Endothelial cell of hepatic sinusoid (primary cell): ENCODE measurements at regions not wholly inside any gene's neighbourhood (a gene's known extent, or its start where the extent isn't known, plus 50 kb on each side); places are given as distances from the start of the nearest gene placed in this dataset.
"Not testable (repeated sequence)": the region's sequence is repeated elsewhere in the genome, so short reads cannot be mapped to it uniquely, and the experiment has no call there.

Experiments used
- in situ Hi-C: cut with HindIII; loops from 2 replicates; pipeline ENCODE4 v1.10.0; 2017; ENCODE audit warnings: low sequenced_read_pairs

DNA sequence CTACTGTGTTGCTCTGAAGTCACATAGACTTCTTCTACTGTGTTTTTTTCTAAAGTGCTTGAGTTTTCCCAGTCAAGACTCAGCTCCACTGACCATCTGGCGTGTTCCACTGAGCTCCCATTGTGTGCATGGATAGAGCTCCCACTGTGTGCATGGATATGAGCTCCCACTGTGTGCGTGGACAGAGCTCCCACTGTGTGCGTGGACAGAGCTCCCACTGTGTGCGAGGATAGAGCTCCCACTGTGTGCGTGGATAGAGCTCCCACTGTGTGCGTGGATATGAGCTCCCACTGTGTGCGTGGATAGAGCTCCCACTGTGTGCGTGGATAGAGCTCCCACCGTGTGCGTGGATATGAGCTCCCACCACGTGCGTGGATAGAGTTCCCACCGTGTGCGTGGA is 148.3 kb upstream of the ALKAL2 start:
- in situ Hi-C loops: no loop called here

DNA sequence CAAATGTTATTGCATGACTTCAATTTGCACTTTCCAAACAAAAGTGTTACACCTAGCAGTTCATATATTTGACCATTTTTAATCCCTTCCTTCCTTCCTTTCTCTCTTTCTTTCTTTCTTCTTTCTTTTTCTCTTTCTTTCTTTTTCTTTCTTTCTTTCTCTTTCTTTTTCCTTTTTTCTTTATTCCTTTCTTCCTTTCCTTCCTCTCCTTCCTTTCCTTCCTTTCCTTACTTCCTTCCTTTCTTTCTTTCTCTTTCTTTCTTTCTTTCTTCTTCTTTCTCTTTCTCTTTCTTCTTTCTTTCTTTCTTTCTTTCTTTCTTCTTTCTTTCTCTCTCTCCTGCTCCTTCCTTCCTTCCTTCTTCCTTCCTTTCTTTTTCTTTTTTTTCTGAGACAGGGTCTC is 146.7 kb upstream of the ALKAL2 start:
- in situ Hi-C loops: no loop called here

DNA sequence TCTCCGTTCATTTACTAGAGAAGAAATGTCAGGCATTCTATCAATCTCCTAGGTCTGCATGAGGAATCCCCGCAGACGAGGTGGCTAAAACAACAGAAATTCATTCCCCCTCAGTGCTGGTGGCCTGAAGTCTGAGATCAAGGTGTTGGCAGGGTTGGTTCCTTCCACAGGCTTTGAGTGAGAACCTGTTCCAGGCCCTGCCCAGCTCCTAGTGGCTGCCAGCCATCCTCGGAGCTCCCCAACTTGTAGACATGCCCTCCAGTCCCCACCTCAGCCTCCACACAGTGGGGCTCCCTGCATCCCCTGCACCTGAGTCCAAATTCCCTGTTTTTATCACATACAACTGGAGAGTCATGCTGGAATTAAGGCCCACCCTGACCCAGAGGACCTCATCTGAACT is 145.3 kb upstream of the ALKAL2 start:
- in situ Hi-C loops: no loop called here

DNA sequence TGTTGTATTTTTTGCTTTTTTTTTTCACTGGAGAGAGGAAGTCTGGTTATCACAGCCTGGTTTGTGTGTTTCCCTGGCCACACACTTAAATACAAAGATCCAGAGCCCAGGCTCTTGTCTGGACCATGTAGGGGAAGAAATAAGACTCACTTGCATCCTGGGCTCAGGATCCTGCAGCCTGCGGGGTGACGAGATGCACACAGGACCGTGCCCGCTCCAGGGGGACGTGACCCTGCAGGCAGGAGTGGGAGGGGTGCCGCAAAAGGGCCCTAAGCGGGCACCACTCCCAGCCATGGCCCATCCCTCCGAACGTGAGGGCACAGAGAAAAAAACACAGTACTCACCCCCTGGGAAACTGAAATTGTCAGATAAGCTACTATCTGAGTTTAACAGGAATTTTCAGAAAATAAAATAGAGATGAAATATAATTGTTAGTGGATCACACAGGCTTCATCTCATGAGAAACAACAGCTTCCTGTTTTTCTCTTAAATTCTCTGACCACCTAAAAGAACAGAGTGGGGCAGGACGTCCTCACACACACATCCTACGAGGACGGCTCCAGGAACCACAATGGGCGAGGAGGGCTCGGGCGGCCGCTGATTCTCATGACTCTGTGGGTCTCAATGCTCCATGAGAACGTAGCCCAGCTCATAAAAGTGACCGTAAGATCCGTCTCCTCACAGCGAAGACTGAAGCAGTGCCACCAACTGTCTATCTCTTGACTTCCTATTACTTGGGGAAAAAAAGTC is 142.6 kb upstream of the ALKAL2 start:
- in situ Hi-C loops: no loop called here

DNA sequence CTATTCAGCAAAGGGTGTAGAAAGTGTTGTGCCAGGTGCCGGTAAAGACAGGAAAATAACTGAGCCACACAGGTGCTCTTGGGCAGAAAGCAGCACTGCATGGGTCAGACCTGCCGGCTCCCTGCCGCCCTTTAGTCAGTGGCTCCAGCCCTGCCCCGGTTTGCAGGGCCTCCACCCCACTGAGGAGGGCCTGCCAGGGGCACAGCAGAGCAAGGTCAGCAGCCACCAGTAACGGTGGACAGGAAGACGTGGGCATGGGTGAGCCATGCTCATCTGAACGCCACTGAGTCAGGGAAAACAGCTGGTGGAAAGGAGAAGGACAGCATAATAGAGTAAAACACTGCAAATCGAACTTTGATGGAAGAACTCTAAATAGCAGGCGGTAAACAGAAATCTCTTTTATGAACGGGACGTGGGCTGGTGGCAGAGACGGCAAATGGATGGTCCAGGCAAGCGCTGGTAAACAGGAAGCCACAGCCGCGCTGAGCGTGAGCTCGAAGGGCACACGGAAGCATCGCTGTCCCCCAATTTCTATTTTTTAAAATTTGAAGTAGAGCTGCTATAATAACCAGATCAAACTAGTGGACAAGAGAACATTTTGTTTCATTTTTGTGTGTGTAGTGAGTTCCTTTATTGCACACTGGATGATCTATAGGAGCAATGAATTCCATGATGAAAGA is 141.8 kb upstream of the ALKAL2 start:
- in situ Hi-C loops: no loop called here

DNA sequence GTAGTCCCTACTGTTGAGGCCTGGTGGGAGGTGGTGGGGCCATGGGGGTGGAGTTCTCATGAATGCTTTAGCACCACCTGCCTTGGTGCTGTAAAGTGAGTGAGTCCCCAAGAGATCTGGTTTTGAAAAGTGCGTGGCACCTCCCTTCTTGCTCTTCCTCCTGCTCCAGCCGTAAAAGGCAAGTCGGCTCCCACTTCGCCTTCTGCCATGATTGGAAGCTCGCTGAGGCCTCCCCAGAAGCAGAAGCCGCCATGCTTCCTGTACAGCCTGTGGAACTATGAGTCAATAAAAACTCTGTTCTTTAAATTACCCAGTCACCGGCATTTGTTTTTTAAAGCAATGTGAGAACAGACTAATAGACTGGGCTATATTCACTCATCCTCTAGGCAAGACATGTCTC is 141.3 kb upstream of the ALKAL2 start:
- in situ Hi-C loops: no loop called here

DNA sequence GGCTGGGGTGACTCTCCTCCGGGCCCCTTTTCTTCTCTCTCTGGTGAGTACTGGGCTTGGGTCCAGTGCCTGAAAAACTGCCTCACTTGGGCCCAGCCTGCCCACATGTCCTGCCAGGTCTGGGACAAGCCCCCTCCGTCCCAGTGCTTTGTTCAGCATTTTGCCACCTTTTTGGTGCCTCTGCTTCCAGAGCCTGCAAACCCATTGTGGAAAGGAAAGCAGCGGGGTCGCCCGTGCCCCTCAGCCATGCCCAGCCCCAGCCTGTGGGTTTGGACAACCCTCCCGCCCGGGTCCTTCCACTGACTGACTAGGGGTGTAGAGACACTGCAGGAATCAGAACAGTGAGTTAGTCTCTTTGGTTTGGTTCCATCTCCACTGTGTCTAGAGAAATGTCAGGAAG is 140.7 kb upstream of the ALKAL2 start:
- in situ Hi-C loops: no loop called here

DNA sequence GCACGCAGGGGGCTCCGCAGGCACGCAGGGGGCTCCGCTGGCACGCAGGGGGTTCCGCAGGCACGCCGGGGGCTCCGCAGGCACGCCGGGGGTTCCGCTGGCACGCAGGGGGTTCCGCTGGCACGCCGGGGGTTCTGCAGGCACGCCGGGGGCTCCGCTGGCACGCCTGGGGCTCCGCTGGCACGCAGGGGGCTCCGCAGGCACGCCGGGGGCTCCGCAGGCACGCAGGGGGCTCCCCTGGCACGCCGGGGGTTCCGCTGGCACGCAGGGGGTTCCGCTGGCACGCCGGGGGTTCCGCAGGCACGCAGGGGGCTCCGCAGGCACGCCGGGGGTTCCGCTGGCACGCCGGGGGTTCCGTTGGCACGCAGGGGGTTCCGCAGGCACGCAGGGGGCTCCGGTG is 138.8 kb upstream of the ALKAL2 start:
- in situ Hi-C loops: not testable (repeated sequence)

DNA sequence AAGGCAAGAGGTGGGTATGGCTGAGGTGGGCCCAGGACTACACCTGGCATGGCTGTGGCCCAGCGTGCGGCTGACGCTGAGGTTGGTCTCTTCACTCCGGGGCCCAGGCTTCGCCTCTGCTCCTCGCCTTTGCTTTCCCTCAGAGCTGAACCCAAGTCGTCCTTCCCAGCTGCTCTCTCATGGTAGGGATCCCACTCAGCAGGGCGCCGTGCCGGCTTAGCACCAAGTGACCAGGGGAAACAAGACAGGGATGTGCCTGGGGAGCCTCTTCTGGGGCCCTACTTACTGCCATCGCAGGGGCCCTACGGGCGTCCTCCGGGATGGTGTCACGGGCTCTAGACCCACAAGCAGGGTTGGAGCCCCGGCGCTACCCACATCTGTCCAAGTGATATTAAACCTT is 138.1 kb upstream of the ALKAL2 start:
- in situ Hi-C loops: no loop called here

DNA sequence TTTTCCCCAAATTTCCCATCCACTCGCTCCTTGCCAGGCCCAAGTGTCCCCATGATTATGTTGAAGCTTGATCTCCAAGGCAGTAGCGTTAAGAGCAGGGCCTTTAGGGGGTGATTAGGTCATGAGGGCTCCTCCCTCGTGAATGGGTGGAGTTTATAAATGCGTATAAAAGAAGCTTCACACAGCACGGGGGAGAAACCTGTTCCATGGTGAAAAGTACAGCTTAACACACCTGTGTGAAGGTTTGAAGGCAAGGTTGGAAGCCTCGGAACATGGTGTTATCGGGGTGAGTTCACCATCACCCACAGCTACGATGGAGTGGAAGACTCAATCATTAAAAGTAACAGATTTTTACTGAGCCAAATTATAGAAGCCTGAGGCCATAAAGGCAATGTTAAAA is 137.4 kb upstream of the ALKAL2 start:
- in situ Hi-C loops: no loop called here

DNA sequence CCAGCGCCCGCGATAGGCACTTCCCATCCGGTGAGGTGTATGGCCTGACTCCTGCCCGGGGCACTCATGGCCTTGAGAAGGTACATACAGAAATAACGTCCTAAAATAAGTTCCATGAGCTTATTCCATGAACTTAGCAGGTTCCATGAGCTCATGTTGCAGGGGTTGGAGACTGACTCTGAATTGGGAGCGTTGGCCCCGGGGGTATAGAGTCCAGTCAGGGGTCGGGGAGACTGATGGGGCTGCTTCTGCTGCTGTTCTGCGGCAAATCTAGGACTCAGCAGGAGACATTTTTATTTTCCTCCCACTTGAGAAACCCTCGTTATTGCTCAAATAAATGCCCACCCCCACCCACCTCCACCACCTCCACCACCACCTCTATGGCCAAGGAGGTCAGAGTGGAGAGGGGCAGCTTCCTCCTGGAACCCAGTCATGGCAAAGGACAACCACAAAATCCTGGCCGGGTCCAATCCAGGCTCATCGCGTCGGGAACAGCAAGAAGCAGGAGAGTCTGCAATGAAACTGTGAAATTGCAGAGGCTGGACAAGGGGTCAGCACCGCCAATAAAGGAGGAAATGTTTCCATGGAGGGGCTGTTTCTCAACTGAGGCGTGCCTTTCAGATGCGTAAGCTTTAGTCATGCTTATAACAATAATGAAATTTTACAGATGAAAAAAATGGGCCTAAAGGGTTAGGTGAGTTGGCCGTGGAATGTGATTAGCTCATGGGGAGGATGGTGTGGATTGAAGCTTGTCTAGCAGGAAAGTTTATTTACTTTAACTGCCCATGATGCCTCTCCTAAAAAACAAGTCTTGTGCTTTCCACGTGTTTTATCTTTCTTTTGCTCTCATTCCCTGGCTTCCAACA is 136.6 kb upstream of the ALKAL2 start:
- in situ Hi-C loops: no loop called here

DNA sequence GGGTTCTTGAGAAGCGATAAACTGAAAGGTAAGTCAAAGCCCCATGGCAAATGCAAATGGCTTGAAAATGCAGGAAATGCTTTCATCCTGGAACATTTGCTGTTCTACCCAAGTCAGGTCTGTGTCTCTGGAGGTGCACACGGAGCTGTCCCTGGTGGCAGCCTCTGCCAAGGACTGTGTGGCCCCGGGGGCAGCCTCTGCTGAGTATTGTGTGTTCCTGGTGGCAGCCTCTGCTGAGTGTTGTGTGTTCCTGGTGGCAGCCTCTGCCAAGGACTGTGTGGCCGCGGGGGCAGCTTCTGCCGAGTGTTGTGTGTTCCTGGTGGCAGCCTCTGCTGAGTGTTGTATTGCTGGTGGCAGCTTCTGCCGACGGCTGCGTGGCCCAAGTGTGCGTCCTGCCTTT is 135.6 kb upstream of the ALKAL2 start:
- in situ Hi-C loops: no loop called here

DNA sequence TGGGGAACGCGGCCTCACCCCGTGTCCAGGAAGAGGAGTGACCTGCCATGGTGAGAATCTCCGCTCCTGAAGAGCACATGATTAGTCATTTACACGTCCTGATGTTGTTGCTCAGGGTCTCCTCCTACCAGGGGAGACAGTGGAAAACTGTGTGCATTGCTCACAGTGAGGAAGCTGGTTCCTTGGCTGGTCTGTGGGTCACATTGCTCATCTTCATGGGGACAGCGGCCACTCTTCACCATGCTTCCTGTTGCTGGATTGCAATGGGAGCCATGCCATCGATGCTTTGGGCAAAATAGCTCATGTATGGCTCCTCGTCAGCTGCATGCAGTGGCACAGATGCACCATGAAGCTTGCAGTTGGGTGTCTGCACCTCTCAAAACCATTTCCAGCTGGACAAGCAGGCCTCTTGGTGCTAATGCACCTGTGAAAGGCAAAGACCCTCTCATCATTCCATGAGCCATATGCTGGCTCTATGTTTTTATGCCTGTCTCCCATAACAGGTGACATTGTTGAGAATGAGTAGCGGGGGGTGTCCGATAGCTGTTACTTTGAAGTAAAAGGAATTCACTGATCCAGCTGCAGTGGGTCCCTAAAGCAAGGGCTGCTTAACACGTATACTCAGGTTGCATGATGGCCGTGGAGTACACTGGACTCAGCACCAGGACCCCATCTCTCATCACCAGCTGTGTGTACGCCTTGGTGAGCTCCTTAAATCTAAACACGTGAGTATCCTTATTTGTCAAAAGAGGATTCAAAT is 135.0 kb upstream of the ALKAL2 start:
- in situ Hi-C loops: no loop called here

DNA sequence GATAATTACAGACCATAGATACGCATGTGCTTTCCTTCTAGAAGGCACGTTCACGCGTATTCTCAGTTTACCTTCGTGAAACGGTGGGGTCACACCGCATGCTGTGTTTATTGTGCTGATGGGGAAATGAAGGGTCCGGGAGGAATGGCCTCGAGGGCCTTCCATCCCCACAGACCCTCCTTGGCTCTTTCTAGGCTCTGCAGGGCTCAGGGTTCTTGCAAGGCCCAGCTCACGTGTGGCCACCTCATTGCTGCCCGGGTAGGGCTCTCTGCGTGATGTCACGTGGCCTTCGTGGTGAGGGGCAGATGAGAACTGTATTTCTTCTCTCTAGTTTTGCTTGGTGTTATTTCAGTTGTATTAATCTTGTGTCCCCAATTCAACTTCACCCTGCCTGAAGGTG is 133.5 kb upstream of the ALKAL2 start:
- in situ Hi-C loops: no loop called here

DNA sequence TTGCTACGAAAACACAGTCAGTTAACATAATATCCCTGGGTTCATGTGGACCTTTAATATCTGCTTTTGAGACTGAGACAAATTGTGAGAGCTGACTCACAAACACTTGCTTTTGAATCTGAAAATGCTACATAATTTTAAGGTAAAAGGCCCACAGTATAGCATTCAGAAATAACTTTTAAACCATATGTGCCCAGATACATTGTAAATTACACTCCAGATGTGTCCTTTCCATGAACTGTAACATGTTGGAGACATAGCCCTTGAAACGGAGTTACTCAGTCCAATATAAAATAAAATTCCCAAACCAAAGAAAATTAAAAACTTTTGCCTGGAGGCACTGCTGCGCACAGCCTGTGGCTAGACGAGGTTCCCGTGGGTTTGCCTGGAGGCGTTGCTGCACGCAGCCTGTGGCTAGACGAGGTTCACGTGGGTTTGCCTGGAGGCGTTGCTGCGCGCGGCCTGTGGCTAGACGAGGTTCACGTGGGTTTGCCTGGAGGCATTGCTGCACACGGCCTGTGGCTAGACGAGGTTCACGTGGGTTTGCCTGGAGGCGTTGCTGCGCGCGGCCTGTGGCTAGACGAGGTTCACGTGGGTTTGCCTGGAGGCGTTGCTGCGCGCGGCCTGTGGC is 131.9 kb upstream of the ALKAL2 start:
- in situ Hi-C loops: no loop called here

DNA sequence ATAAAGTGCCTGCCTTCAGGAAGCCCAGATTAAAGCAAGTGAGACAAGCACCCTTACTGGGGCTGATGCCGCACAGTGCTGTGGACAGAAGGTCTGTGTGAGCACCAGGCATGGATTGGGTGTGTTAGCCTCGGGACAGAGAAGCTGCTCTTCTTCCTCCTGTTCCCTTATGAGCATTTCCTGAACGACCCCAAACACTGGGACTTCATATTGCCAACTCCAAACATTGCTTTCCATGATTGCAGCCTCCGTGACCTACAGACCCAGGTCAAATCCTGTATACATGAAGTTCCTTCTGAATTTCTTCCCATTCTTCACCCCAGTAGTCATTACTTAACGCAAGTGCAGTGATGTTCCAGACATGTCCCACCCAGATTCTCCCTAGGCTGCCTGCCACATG is 129.8 kb upstream of the ALKAL2 start:
- in situ Hi-C loops: no loop called here

DNA sequence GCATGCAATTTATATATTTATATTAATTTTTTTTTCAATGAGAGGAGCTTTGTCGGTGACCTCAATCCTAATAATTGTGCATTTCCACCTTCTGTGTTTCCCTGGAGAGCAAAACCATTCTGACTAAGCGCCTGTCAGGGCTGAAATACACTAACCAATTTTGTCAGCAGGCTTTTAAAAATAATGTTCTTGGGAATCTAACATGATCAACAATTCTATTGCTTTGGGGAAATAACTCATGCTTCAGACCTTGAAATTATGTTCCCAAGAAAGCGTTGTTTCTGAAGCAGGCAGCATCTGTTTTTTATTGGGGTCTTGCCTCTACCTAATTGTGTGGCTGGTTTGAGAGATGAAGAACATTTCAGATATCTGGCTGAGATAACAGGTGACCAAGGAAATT is 129.1 kb upstream of the ALKAL2 start:
- in situ Hi-C loops: no loop called here

DNA sequence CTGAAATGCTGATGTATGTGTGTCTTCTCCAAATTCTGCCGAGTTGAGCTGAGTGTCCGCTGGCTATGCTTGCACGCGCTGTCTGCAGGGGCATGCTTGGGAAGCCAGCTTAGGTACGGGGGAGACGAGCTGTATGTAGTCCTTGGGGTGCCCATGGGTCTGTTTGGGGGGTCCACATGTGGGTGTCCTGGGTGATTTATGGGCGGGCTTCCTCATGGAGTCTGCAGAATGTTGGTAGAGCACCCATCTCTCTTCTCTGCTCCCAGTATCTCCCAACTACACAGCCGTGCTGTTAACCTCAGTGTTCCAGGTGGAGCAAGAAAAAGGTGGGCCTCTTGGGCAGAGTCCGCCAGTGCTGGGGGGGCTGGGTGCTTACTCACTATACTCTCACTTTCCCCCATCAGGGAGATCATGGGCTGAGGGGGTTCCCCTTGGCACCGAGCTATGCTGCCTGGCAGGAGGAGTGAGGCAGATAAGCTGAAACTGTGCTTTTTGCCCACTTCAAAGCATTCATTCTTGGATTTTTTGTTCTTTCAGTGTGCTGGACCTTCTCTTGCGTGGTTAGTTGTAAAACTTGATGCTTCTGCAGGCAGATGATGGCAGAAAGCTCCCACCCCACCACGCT is 128.2 kb upstream of the ALKAL2 start:
- in situ Hi-C loops: no loop called here

DNA sequence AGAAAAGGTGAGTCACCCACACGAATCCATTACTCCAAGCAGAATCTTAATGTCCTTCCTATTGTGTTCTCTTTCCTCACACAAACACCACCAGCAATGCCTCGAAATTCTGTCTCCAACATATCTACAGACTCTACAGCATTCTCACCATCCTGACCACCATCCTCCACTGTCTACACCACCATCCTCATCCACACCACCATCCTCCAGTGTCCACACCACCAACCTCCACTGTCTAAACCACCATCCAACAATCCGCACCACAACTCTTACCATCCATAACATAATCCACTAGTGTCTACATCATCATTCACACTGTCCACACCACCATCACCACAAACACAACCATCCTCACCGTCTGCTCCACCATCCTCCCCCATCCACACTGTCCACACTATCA is 121.6 kb upstream of the ALKAL2 start:
- in situ Hi-C loops: loop anchor here (5.0 kb wide), 1 partner anchor 107 kb away; no protein-coding TSS in a partner anchor

DNA sequence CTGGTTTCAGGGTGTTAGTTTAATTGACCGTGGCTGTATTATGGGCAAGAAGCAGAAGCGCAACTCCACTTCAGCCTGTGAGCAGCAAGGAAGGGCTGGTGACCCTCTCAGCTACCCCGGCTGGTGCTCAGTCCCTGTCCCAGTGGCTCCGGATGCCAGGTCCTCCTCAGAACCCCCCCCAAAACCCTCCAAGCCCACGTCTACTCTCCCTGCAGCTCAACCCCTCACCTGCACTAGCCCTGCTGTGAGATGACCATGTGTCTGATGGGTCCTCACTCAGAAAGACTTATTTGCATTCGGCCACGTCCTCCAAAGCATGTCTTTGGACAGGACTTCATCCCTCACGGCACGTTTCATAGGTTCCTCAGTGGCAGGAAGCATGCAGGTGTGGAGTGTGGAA is 119.7 kb upstream of the ALKAL2 start:
- in situ Hi-C loops: loop anchor here (5.0 kb wide), 1 partner anchor 105 kb away; no protein-coding TSS in a partner anchor
